CD4-positive, CD25-positive, alpha-beta regulatory T cell (primary cell): ENCODE measurements at regions not wholly inside any gene's neighbourhood (a gene's known extent, or its start where the extent isn't known, plus 50 kb on each side); places are given as distances from the start of the nearest gene placed in this dataset.

ENCODE experiments used
- ATAC-seq, 2 donors: fragments of 150-1000 bp; cut with Tn5 transposase; one replicate each; pipeline ENCODE4 v1.10.0; 2021; ENCODE audit warnings: low read depth in 2 of 2, moderate number of reproducible peaks in 2 of 2, moderate library complexity in 1 of 2
- DNase-seq, 3 donors: peaks; one replicate each; pipeline versions ENCODE4 v3.0.0 to v3.0.0-alpha.2; 2012 to 2022; ENCODE audit warnings: mixed read lengths in 1 of 3
- H3K27ac ChIP-seq: one replicate; pipeline ENCODE4 v1.7.0; 2013; ENCODE audit warnings: mild to moderate bottlenecking, low read length; ENCODE audit not compliant: insufficient read depth, poor library complexity, severe bottlenecking
- H3K27me3 ChIP-seq: one replicate; pipeline ENCODE4 v1.7.0; 2013; ENCODE audit warnings: low read length; ENCODE audit not compliant: control insufficient read depth, insufficient read depth
- H3K36me3 ChIP-seq: one replicate; pipeline ENCODE4 v1.7.0; 2013; ENCODE audit warnings: mild to moderate bottlenecking, low read length, moderate library complexity; ENCODE audit not compliant: control insufficient read depth, insufficient read depth
- H3K4me1 ChIP-seq: 2 replicates; pipeline ENCODE4 v1.7.0; 2013; ENCODE audit warnings: mild to moderate bottlenecking, low read length; ENCODE audit not compliant: insufficient read depth, control insufficient read depth, poor library complexity, severe bottlenecking
- H3K4me3 ChIP-seq: one replicate; pipeline ENCODE4 v1.7.0; 2013; ENCODE audit warnings: low read depth, mild to moderate bottlenecking, low read length, moderate library complexity
- H3K9me3 ChIP-seq, 2 experiments: 1 replicate in 1 of 2; 2 replicates in 1 of 2; pipeline ENCODE4 v1.7.0; 2013; ENCODE audit warnings: low read length in 2 of 2, mild to moderate bottlenecking in 1 of 2, moderate library complexity in 1 of 2; ENCODE audit not compliant: control insufficient read depth in 2 of 2
- H3K27ac Mint-ChIP-seq, 3 donors: one replicate each; pipeline ENCODE4 v1.8.0; 2020 to 2022; ENCODE audit warnings: mild to moderate bottlenecking in 3 of 3, mixed read lengths in 3 of 3, moderate library complexity in 2 of 3
- H3K27me3 Mint-ChIP-seq: one replicate; pipeline ENCODE4 v1.8.0; 2022; ENCODE audit warnings: mild to moderate bottlenecking, mixed read lengths
- H3K36me3 Mint-ChIP-seq: one replicate; pipeline ENCODE4 v1.8.0; 2020; ENCODE audit warnings: mixed read lengths
- H3K4me1 Mint-ChIP-seq, 4 donors: one replicate each; pipeline ENCODE4 v1.8.0; 2020 to 2022; ENCODE audit warnings: mixed read lengths in 4 of 4, mild to moderate bottlenecking in 1 of 4
- H3K4me3 Mint-ChIP-seq, 4 donors: one replicate each; pipeline ENCODE4 v1.8.0; 2020 to 2022; ENCODE audit warnings: mild to moderate bottlenecking in 4 of 4, mixed read lengths in 4 of 4, moderate library complexity in 3 of 4
- H3K9me3 Mint-ChIP-seq, 7 donors: one replicate each; pipeline ENCODE4 v1.8.0; 2020 to 2022; ENCODE audit warnings: mixed read lengths in 7 of 7, mild to moderate bottlenecking in 3 of 7, moderate library complexity in 2 of 7

GRCh38 chr14:41986083-41986645, 379.5 kb downstream of the LRFN5 start:
- H3K4me1 Mint-ChIP-seq, result no peaks in the 10 kb centered on the region
- ATAC-seq (no peak), DNase-seq (no peak)
- no peaks in the 10 kb centered on the region for H3K4me1 ChIP-seq
- H3K27ac Mint-ChIP-seq, result no peak overlapping the region
- peaks cover 0 to 29% (median 7%) of the 10 kb centered on the region in 7 donors for H3K9me3 Mint-ChIP-seq
- H3K36me3 ChIP-seq, result no peaks in the 10 kb centered on the region
- H3K27me3 ChIP-seq, result no peaks in the 10 kb centered on the region
- H3K4me3 ChIP-seq, result no peak overlapping the region
- H3K27ac ChIP-seq, result no peak overlapping the region
- no peaks in the 10 kb centered on the region for H3K27me3 Mint-ChIP-seq
- H3K4me3 Mint-ChIP-seq, result no peak overlapping the region
- no peaks in the 10 kb centered on the region for H3K36me3 Mint-ChIP-seq
- peaks cover 0 to 2% of the 10 kb centered on the region in 2 experiments for H3K9me3 ChIP-seq

- Histone ChIP-seq H3K36me3 (no peaks in the 10 kb centered on the region), H3K27me3 (no peaks in the 10 kb centered on the region), H3K4me3 (no peak overlapping the region), H3K27ac (no peak overlapping the region), H3K9me3 (peaks cover 8 to 9% of the 10 kb centered on the region in 2 experiments), H3K4me1 (no peaks in the 10 kb centered on the region)
- Mint-ChIP-seq H3K27me3 (no peaks in the 10 kb centered on the region), H3K36me3 (no peaks in the 10 kb centered on the region), H3K9me3 (peaks cover 0 to 29% (median 7%) of the 10 kb centered on the region in 7 donors), H3K27ac (no peak overlapping the region), H3K4me3 (no peak overlapping the region), H3K4me1 (no peaks in the 10 kb centered on the region)
- no peak for ATAC-seq
- DNase-seq, result no peak
Observed at GRCh38 chr14:41973178-41973577, 366.5 kb downstream of the LRFN5 start.

- Mint-ChIP-seq H3K27me3 (no peaks in the 10 kb centered on the region), H3K36me3 (no peaks in the 10 kb centered on the region), H3K4me1 (no peaks in the 10 kb centered on the region), H3K9me3 (peaks cover 0 to 29% (median 7%) of the 10 kb centered on the region in 7 donors), H3K4me3 (no peak overlapping the region), H3K27ac (no peak overlapping the region)
- Histone ChIP-seq H3K27ac (no peak overlapping the region), H3K27me3 (no peaks in the 10 kb centered on the region), H3K4me3 (no peak overlapping the region), H3K4me1 (no peaks in the 10 kb centered on the region), H3K9me3 (peaks cover 8 to 9% of the 10 kb centered on the region in 2 experiments), H3K36me3 (no peaks in the 10 kb centered on the region)
- DNase-seq (no peak), ATAC-seq (no peak)
Observed at GRCh38 chr14:41972531-41972930, 365.9 kb downstream of the LRFN5 start.

- Mint-ChIP-seq H3K36me3 (no peaks in the 10 kb centered on the region), H3K9me3 (peaks cover 0 to 15% (median 7%) of the 10 kb centered on the region in 7 donors), H3K27me3 (no peaks in the 10 kb centered on the region), H3K27ac (no peak overlapping the region), H3K4me1 (no peaks in the 10 kb centered on the region), H3K4me3 (no peak overlapping the region)
- H3K4me3 ChIP-seq, result no peak overlapping the region
- H3K27me3 ChIP-seq, result no peaks in the 10 kb centered on the region
- no peaks in the 10 kb centered on the region for H3K4me1 ChIP-seq
- H3K36me3 ChIP-seq, result no peaks in the 10 kb centered on the region
- no peak overlapping the region for H3K27ac ChIP-seq
- ATAC-seq, result no peak
- DNase-seq, result no peak
- H3K9me3 ChIP-seq, result peaks cover 0 to 3% of the 10 kb centered on the region in 2 experiments
Observed at GRCh38 chr14:41960281-41960680, 353.6 kb downstream of the LRFN5 start.

- H3K9me3 ChIP-seq, result peaks cover 0 to 3% of the 10 kb centered on the region in 2 experiments
- Mint-ChIP-seq H3K27me3 (no peaks in the 10 kb centered on the region), H3K9me3 (peaks cover 0 to 5% (median 2%) of the 10 kb centered on the region in 7 donors), H3K36me3 (no peaks in the 10 kb centered on the region), H3K27ac (no peak overlapping the region), H3K4me3 (no peak overlapping the region), H3K4me1 (no peaks in the 10 kb centered on the region)
- H3K4me3 ChIP-seq, result no peak overlapping the region
- ATAC-seq, result no peak
- H3K27ac ChIP-seq, result no peak overlapping the region
- H3K27me3 ChIP-seq, result no peaks in the 10 kb centered on the region
- DNase-seq, result no peak
- H3K36me3 ChIP-seq, result no peaks in the 10 kb centered on the region
- H3K4me1 ChIP-seq, result no peaks in the 10 kb centered on the region
Observed at GRCh38 chr14:41957459-41957858, 350.8 kb downstream of the LRFN5 start.
